ENCODE measurements at regions not wholly inside any gene's neighbourhood (a gene's known extent, or its start where the extent isn't known, plus 50 kb on each side); places are given as distances from the start of the nearest gene placed in this dataset.

DNA sequence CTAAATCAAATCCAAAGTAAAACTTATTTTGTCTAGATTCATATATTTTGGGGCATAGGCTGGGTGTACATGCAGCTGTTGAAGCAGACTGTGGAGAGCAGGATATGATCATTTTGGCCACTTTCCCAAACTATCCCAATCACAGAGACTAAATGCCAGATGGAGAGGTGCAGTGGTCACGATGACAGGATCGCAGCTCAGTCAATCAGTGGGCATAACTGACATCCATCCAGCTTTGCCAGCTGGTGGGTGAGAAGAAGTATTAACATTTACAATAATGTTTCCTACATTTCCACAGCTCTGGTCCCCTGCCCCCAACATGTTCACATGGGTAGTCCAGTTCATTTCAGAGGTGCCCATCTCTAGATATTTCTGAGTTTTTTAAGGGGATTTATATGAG, 255.5 kb upstream of the SESN3 start:
- no peak for TF ChIP-seq POLR2A (IDR thresholded peaks at IDR 0.05)
- TF ChIP-seq, protein P1, sequence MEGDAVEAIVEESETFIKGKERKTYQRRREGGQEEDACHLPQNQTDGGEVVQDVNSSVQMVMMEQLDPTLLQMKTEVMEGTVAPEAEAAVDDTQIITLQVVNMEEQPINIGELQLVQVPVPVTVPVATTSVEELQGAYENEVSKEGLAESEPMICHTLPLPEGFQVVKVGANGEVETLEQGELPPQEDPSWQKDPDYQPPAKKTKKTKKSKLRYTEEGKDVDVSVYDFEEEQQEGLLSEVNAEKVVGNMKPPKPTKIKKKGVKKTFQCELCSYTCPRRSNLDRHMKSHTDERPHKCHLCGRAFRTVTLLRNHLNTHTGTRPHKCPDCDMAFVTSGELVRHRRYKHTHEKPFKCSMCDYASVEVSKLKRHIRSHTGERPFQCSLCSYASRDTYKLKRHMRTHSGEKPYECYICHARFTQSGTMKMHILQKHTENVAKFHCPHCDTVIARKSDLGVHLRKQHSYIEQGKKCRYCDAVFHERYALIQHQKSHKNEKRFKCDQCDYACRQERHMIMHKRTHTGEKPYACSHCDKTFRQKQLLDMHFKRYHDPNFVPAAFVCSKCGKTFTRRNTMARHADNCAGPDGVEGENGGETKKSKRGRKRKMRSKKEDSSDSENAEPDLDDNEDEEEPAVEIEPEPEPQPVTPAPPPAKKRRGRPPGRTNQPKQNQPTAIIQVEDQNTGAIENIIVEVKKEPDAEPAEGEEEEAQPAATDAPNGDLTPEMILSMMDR (IDR thresholded peaks at IDR 0.05), result no peak

Data from right lobe of liver (tissue), 4 donors.